GM23338 (cell line): ENCODE measurements at regions not wholly inside any gene's neighbourhood (a gene's known extent, or its start where the extent isn't known, plus 50 kb on each side); places are given as distances from the start of the nearest gene placed in this dataset.

ENCODE experiments used
- ATAC-seq: fragments of 200-7000 bp; cut with Tn5 transposase; 3 replicates; pipeline ENCODE4 v1.9.1; 2020
- DNase-seq: peaks from one replicate; pipeline ENCODE4 v3.0.0-alpha.2; 2015; ENCODE audit warnings: low spot score
- H2AFZ ChIP-seq: fragments of 200-600 bp; sonication (generic); 2 replicates; pipeline ENCODE4 v1.8.0; 2016; ENCODE audit warnings: antibody characterized with exemption, mild to moderate bottlenecking, moderate library complexity
- H3F3A ChIP-seq: fragments of 200-600 bp; sonication (generic); replicated peaks from 2 replicates; pipeline ENCODE4 v1.8.0; 2017; ENCODE audit warnings: antibody characterized with exemption, mixed run types, low read depth
- H3K27ac ChIP-seq: fragments of 200-600 bp; sonication (generic); 2 replicates; pipeline ENCODE4 v1.6.1; 2016; ENCODE audit warnings: low read depth
- H3K27me3 ChIP-seq: fragments of 200-600 bp; sonication (generic); 2 replicates; pipeline ENCODE4 v1.8.0; 2016; ENCODE audit warnings: mild to moderate bottlenecking, mixed run types, moderate library complexity; ENCODE audit not compliant: insufficient read depth
- H3K36me3 ChIP-seq: fragments of 200-600 bp; sonication (generic); 2 replicates; pipeline ENCODE4 v1.8.0; 2016; ENCODE audit warnings: mild to moderate bottlenecking; ENCODE audit not compliant: insufficient read depth
- H3K4me1 ChIP-seq: fragments of 200-600 bp; sonication (generic); 2 replicates; pipeline ENCODE4 v1.8.0; 2016; ENCODE audit warnings: mild to moderate bottlenecking, moderate library complexity; ENCODE audit not compliant: insufficient read depth
- H3K4me2 ChIP-seq: fragments of 200-600 bp; sonication (generic); 2 replicates; pipeline ENCODE4 v1.7.1; 2017; ENCODE audit warnings: mixed run types
- H3K4me3 ChIP-seq: fragments of 200-600 bp; sonication (generic); 2 replicates; pipeline ENCODE4 v1.6.1; 2016; ENCODE audit warnings: mixed run types
- H3K79me2 ChIP-seq: fragments of 200-600 bp; sonication (generic); replicated peaks from 2 replicates; pipeline ENCODE4 v1.8.0; 2017; ENCODE audit warnings: mild to moderate bottlenecking; ENCODE audit not compliant: insufficient read depth
- H3K9me2 ChIP-seq: fragments of 200-600 bp; sonication (generic); 2 replicates; pipeline ENCODE4 v1.8.0; 2017; ENCODE audit not compliant: insufficient read depth
- H4K20me1 ChIP-seq: fragments of 200-600 bp; sonication (generic); replicated peaks from 2 replicates; pipeline ENCODE4 v1.8.0; 2017; ENCODE audit warnings: mild to moderate bottlenecking; ENCODE audit not compliant: insufficient read depth
- H3K27ac Mint-ChIP-seq: 2 replicates; pipeline ENCODE4 v1.8.0; 2020; ENCODE audit warnings: inconsistent platforms, mild to moderate bottlenecking, moderate library complexity, mixed read lengths
- H3K27me3 Mint-ChIP-seq: 3 replicates; pipeline ENCODE4 v1.8.0; 2022; ENCODE audit warnings: low read depth, mild to moderate bottlenecking, moderate library complexity, mixed read lengths, inconsistent platforms; ENCODE audit not compliant: insufficient read depth, poor library complexity
- H3K36me3 Mint-ChIP-seq: 3 replicates; pipeline ENCODE4 v1.8.0; 2021; ENCODE audit warnings: low read depth, mild to moderate bottlenecking, inconsistent platforms, moderate library complexity, mixed read lengths
- H3K4me1 Mint-ChIP-seq: 3 replicates; pipeline ENCODE4 v1.8.0; 2020; ENCODE audit warnings: mild to moderate bottlenecking, inconsistent platforms, mixed read lengths
- H3K4me3 Mint-ChIP-seq: 3 replicates; pipeline ENCODE4 v1.8.0; 2021; ENCODE audit warnings: moderate library complexity, mild to moderate bottlenecking, inconsistent platforms, mixed read lengths
- H3K9me3 Mint-ChIP-seq: 3 replicates; pipeline ENCODE4 v1.8.0; 2020; ENCODE audit warnings: moderate library complexity, mild to moderate bottlenecking, inconsistent platforms, mixed read lengths
- CREB1 ChIP-seq: fragments of 250-450 bp; sonication (Bioruptor Pico); IDR thresholded peaks from 2 replicates; pipeline ENCODE4 v1.5.0; 2020; ENCODE audit warnings: low read depth, mild to moderate bottlenecking, moderate library complexity
- EZH2 ChIP-seq: fragments of 200-600 bp; sonication (generic); IDR thresholded peaks from one replicate; pipeline ENCODE4 v1.8.0; 2017; ENCODE audit warnings: antibody characterized with exemption, mild to moderate bottlenecking, low read depth; ENCODE audit not compliant: unreplicated experiment
- EZH2phosphoT487 ChIP-seq: fragments of 200-600 bp; sonication (generic); IDR thresholded peaks from one replicate; pipeline ENCODE4 v1.8.1; 2018; ENCODE audit warnings: antibody characterized with exemption; ENCODE audit not compliant: unreplicated experiment
- JUNB ChIP-seq: IDR thresholded peaks from one replicate; pipeline ENCODE4 v1.6.1; 2016; ENCODE audit warnings: antibody characterized with exemption; ENCODE audit not compliant: unreplicated experiment
- NANOG ChIP-seq: IDR thresholded peaks from 2 replicates; pipeline ENCODE4 v1.6.1; 2016; ENCODE audit warnings: antibody characterized with exemption, borderline replicate concordance
- POLR2AphosphoS5 ChIP-seq: IDR thresholded peaks from 2 replicates; pipeline ENCODE4 v1.6.1; 2016; ENCODE audit warnings: antibody characterized with exemption, low read depth
- STAT1 ChIP-seq: IDR thresholded peaks from one replicate; pipeline ENCODE4 v1.6.1; 2016; ENCODE audit warnings: antibody characterized with exemption; ENCODE audit not compliant: unreplicated experiment
- ZNF114 ChIP-seq: fragments of 250-450 bp; sonication (Bioruptor Pico); IDR thresholded peaks from 2 replicates; pipeline ENCODE4 v1.5.0; 2020; ENCODE audit warnings: mild to moderate bottlenecking, moderate library complexity
- ZNF331 ChIP-seq: fragments of 250-450 bp; sonication (Bioruptor Pico); IDR thresholded peaks from 2 replicates; pipeline ENCODE4 v1.5.0; 2020; ENCODE audit warnings: low read depth, mild to moderate bottlenecking, moderate library complexity
- TF ChIP-seq, protein P1 (sequence below): fragments of 250-450 bp; sonication (Bioruptor Pico); IDR thresholded peaks from 2 replicates; pipeline ENCODE4 v1.5.0; 2020; ENCODE audit warnings: mild to moderate bottlenecking, moderate library complexity
- TF ChIP-seq, protein P2 (sequence below): IDR thresholded peaks from one replicate; pipeline ENCODE4 v1.6.1; 2018; ENCODE audit warnings: antibody characterized with exemption; ENCODE audit not compliant: unreplicated experiment
- TF ChIP-seq, protein P3 (sequence below): IDR thresholded peaks from 2 replicates; pipeline ENCODE4 v1.6.1; 2016; ENCODE audit warnings: antibody characterized with exemption
- TF ChIP-seq, protein P4 (sequence below), 2 experiments: fragments of 200-600 bp in 1 of 2; sonication (generic) in 1 of 2; conservative IDR thresholded peaks; 2 replicates each; pipeline versions ENCODE4 v1.5.1 to v1.6.1; 2016 to 2017; ENCODE audit warnings: antibody characterized with exemption in 2 of 2, low read depth in 2 of 2, mild to moderate bottlenecking in 2 of 2, moderate library complexity in 1 of 2

DNA sequence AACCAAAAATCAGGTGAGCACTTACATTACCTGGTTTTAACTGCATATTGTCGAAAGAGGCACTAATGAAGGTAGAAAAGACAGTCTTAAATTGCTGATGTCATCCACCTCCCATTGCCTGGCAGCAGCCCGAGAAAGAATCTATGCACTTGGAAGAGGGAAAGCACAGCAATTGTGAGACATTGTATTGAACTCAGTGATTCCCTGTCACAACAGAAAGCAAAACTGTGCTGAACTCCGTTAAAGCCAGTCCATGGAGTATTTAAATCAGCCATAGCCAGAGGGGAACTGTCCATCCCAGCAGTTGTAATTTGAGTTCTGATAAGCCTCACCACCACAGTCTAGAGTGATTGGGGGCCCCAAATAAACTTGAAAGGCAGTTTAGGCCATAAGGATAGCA lies 466.6 kb upstream of the PCDH9 start:
- no peak overlapping the region for H3K27ac Mint-ChIP-seq
- no peaks in the 10 kb centered on the region; the same call in 2 of the 3 replicates for H3K9me3 Mint-ChIP-seq
- Histone ChIP-seq H2AFZ (peak overlapping the region; percentile 14; the same call in 1 of the 2 replicates), H4K20me1 (no peaks in the 10 kb centered on the region), H3K4me3 (no peak overlapping the region), H3K9me2 (peaks cover 1% of the 10 kb centered on the region; the same call in 1 of the 2 replicates), H3K27me3 (no peaks in the 10 kb centered on the region), H3K4me1 (no peaks in the 10 kb centered on the region), H3K27ac (no peak overlapping the region), H3K79me2 (no peaks in the 10 kb centered on the region), H3K36me3 (no peaks in the 10 kb centered on the region), H3F3A (no peaks in the 10 kb centered on the region), H3K4me2 (no peak overlapping the region)
- TF ChIP-seq NANOG, result no peak
- TF ChIP-seq, protein P1, sequence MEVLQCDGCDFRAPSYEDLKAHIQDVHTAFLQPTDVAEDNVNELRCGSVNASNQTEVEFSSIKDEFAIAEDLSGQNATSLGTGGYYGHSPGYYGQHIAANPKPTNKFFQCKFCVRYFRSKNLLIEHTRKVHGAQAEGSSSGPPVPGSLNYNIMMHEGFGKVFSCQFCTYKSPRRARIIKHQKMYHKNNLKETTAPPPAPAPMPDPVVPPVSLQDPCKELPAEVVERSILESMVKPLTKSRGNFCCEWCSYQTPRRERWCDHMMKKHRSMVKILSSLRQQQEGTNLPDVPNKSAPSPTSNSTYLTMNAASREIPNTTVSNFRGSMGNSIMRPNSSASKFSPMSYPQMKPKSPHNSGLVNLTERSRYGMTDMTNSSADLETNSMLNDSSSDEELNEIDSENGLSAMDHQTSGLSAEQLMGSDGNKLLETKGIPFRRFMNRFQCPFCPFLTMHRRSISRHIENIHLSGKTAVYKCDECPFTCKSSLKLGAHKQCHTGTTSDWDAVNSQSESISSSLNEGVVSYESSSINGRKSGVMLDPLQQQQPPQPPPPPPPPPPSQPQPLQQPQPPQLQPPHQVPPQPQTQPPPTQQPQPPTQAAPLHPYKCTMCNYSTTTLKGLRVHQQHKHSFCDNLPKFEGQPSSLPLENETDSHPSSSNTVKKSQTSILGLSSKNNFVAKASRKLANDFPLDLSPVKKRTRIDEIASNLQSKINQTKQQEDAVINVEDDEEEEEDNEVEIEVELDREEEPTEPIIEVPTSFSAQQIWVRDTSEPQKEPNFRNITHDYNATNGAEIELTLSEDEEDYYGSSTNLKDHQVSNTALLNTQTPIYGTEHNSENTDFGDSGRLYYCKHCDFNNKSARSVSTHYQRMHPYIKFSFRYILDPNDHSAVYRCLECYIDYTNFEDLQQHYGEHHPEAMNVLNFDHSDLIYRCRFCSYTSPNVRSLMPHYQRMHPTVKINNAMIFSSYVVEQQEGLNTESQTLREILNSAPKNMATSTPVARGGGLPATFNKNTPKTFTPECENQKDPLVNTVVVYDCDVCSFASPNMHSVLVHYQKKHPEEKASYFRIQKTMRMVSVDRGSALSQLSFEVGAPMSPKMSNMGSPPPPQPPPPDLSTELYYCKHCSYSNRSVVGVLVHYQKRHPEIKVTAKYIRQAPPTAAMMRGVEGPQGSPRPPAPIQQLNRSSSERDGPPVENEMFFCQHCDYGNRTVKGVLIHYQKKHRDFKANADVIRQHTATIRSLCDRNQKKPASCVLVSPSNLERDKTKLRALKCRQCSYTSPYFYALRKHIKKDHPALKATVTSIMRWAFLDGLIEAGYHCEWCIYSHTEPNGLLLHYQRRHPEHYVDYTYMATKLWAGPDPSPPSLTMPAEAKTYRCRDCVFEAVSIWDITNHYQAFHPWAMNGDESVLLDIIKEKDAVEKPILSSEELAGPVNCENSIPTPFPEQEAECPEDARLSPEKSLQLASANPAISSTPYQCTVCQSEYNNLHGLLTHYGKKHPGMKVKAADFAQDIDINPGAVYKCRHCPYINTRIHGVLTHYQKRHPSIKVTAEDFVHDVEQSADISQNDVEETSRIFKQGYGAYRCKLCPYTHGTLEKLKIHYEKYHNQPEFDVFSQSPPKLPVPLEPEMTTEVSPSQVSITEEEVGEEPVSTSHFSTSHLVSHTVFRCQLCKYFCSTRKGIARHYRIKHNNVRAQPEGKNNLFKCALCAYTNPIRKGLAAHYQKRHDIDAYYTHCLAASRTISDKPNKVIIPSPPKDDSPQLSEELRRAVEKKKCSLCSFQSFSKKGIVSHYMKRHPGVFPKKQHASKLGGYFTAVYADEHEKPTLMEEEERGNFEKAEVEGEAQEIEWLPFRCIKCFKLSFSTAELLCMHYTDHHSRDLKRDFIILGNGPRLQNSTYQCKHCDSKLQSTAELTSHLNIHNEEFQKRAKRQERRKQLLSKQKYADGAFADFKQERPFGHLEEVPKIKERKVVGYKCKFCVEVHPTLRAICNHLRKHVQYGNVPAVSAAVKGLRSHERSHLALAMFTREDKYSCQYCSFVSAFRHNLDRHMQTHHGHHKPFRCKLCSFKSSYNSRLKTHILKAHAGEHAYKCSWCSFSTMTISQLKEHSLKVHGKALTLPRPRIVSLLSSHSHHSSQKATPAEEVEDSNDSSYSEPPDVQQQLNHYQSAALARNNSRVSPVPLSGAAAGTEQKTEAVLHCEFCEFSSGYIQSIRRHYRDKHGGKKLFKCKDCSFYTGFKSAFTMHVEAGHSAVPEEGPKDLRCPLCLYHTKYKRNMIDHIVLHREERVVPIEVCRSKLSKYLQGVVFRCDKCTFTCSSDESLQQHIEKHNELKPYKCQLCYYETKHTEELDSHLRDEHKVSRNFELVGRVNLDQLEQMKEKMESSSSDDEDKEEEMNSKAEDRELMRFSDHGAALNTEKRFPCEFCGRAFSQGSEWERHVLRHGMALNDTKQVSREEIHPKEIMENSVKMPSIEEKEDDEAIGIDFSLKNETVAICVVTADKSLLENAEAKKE (CRISPR knock-in tag), result no peak
- no peak for TF ChIP-seq ZNF114
- TF ChIP-seq, protein P2, sequence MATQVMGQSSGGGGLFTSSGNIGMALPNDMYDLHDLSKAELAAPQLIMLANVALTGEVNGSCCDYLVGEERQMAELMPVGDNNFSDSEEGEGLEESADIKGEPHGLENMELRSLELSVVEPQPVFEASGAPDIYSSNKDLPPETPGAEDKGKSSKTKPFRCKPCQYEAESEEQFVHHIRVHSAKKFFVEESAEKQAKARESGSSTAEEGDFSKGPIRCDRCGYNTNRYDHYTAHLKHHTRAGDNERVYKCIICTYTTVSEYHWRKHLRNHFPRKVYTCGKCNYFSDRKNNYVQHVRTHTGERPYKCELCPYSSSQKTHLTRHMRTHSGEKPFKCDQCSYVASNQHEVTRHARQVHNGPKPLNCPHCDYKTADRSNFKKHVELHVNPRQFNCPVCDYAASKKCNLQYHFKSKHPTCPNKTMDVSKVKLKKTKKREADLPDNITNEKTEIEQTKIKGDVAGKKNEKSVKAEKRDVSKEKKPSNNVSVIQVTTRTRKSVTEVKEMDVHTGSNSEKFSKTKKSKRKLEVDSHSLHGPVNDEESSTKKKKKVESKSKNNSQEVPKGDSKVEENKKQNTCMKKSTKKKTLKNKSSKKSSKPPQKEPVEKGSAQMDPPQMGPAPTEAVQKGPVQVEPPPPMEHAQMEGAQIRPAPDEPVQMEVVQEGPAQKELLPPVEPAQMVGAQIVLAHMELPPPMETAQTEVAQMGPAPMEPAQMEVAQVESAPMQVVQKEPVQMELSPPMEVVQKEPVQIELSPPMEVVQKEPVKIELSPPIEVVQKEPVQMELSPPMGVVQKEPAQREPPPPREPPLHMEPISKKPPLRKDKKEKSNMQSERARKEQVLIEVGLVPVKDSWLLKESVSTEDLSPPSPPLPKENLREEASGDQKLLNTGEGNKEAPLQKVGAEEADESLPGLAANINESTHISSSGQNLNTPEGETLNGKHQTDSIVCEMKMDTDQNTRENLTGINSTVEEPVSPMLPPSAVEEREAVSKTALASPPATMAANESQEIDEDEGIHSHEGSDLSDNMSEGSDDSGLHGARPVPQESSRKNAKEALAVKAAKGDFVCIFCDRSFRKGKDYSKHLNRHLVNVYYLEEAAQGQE, result no peak
- TF ChIP-seq, protein P3, sequence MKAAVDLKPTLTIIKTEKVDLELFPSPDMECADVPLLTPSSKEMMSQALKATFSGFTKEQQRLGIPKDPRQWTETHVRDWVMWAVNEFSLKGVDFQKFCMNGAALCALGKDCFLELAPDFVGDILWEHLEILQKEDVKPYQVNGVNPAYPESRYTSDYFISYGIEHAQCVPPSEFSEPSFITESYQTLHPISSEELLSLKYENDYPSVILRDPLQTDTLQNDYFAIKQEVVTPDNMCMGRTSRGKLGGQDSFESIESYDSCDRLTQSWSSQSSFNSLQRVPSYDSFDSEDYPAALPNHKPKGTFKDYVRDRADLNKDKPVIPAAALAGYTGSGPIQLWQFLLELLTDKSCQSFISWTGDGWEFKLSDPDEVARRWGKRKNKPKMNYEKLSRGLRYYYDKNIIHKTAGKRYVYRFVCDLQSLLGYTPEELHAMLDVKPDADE, result no peak
- TF ChIP-seq ZNF331 (CRISPR knock-in tag), result no peak
- no peak for TF ChIP-seq STAT1
- no peak for TF ChIP-seq CREB1 (CRISPR knock-in tag)
- TF ChIP-seq EZH2, result no peak
- TF ChIP-seq, protein P4, sequence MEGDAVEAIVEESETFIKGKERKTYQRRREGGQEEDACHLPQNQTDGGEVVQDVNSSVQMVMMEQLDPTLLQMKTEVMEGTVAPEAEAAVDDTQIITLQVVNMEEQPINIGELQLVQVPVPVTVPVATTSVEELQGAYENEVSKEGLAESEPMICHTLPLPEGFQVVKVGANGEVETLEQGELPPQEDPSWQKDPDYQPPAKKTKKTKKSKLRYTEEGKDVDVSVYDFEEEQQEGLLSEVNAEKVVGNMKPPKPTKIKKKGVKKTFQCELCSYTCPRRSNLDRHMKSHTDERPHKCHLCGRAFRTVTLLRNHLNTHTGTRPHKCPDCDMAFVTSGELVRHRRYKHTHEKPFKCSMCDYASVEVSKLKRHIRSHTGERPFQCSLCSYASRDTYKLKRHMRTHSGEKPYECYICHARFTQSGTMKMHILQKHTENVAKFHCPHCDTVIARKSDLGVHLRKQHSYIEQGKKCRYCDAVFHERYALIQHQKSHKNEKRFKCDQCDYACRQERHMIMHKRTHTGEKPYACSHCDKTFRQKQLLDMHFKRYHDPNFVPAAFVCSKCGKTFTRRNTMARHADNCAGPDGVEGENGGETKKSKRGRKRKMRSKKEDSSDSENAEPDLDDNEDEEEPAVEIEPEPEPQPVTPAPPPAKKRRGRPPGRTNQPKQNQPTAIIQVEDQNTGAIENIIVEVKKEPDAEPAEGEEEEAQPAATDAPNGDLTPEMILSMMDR (conservative IDR thresholded peaks at IDR 0.05; ENCODE audit: low read depth in 2 of 2), result no peak
- TF ChIP-seq EZH2phosphoT487, result no peak
- TF ChIP-seq POLR2AphosphoS5, result no peak
- TF ChIP-seq JUNB, result no peak
- H3K4me3 Mint-ChIP-seq, result no peak overlapping the region
- no peaks in the 10 kb centered on the region for H3K36me3 Mint-ChIP-seq
- DNase-seq (no peak), ATAC-seq (no peak)
- H3K4me1 Mint-ChIP-seq, result no peaks in the 10 kb centered on the region
- H3K27me3 Mint-ChIP-seq, result peaks cover 2% of the 10 kb centered on the region
